ENCODE measurements at regions not wholly inside any gene's neighbourhood (a gene's known extent, or its start where the extent isn't known, plus 50 kb on each side); places are given as distances from the start of the nearest gene placed in this dataset.

DNA sequence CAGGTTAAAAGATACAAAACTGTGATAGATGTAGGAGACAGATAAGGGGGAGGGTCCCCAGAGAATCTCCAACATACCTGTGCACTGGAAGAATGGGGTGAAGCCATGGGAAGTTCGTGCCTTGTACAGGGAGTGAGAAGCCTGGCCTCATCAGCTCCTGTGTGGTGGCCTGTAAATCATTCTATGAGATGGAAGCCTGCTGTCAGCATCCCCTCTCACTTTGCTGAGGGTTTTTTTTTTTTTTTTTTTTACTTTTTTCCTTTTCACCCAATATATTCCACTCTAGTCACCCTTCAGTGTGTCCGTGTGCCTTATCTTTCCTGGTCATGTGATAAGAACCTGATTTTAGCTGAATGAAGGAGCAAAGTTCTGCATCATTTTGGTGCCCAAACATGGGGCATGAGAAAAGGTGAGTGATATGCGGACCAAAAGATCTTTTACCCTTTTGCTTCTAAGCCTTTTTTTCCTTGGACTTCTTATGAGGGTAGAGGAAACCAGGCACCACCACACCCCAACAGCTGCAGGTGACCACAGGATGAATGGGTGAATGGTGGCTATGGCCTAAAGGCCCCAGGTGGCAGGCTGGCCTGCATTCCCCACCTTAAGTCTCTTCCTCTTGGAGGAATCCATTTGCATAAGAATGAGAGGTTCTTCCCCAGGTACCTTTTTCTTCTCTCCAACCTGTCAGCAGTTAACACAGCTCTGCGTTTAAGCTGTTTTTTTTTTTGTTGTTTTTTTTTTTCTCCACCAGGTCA, 1345.0 kb downstream of the NSUN3 start:
- Histone ChIP-seq H3K27ac (no peak overlapping the region), H3K4me3 (no peak overlapping the region)
- DNase-seq (ENCODE audit: low spot score), result no peak
- TF ChIP-seq, protein P1, sequence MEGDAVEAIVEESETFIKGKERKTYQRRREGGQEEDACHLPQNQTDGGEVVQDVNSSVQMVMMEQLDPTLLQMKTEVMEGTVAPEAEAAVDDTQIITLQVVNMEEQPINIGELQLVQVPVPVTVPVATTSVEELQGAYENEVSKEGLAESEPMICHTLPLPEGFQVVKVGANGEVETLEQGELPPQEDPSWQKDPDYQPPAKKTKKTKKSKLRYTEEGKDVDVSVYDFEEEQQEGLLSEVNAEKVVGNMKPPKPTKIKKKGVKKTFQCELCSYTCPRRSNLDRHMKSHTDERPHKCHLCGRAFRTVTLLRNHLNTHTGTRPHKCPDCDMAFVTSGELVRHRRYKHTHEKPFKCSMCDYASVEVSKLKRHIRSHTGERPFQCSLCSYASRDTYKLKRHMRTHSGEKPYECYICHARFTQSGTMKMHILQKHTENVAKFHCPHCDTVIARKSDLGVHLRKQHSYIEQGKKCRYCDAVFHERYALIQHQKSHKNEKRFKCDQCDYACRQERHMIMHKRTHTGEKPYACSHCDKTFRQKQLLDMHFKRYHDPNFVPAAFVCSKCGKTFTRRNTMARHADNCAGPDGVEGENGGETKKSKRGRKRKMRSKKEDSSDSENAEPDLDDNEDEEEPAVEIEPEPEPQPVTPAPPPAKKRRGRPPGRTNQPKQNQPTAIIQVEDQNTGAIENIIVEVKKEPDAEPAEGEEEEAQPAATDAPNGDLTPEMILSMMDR (IDR thresholded peaks at IDR 0.05), result no peak

DNA sequence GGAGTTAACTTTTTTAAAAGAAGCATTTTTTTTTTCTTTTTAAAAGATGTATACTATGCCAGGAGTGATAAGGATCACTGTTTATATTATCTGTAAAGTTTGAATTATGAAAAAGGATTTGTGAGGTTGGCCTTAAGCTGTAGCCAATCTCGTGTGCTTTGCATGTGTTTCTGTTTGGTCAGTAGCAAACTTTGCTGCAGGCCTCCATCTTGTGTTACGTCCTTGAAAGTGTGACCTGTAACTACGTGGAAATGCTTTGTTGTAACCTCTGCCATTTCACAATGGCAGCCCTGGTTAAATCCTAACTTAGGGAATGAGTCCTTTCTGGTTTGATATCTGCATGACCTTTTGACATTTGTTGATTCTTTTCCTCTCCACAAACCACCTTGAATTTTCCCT, 1345.6 kb downstream of the NSUN3 start:
- Histone ChIP-seq H3K27ac (no peak overlapping the region), H3K4me3 (no peak overlapping the region)
- TF ChIP-seq, protein P1 (IDR thresholded peaks at IDR 0.05), result no peak
- no peak for DNase-seq (ENCODE audit: low spot score)

DNA sequence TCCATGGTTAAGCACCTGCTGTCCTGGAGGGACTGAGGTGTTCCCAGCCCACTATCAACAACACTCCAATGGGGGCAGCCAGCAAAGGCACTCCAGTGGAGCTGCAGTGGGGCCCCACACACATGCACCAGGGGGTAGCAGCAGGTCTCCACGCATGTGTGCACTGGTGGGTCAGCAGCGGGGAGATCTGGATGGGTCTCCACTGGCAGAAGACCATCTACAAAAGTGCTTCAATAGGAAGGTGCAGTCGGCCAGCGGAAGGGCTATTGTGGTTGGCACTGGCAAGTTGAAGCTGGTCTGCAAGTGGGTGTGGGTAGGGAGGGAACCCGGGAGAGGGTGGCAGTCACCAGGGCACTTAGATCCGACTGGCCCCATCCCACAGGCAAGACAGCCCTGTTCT, 1355.4 kb downstream of the NSUN3 start:
- no peak overlapping the region for H3K4me3 ChIP-seq
- TF ChIP-seq, protein P1 (IDR thresholded peaks at IDR 0.05), result no peak
- no peak overlapping the region for H3K27ac ChIP-seq
- no peak for DNase-seq (ENCODE audit: low spot score)

DNA sequence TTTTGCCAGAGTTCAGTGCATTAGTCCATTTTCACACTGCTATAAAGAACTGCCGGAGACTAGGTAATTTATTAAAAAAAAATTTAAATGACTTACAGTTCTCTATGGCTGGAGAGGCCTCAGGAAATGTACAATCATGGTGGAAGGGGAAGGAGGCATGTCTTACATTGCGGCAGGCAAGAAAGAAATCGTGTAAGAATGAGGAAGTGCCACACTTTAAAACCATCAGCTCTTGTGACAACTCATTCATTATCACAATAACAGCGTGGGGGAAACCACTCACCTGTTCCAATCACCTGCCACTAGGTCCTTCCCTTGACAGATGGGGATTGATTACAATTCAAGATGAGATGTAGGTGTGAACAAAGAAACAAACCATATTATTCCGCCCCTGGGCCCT, 1361.4 kb downstream of the NSUN3 start:
- Histone ChIP-seq H3K27ac (no peak overlapping the region), H3K4me3 (no peak overlapping the region)
- TF ChIP-seq, protein P1 (IDR thresholded peaks at IDR 0.05), result no peak
- DNase-seq (ENCODE audit: low spot score), result no peak

DNA sequence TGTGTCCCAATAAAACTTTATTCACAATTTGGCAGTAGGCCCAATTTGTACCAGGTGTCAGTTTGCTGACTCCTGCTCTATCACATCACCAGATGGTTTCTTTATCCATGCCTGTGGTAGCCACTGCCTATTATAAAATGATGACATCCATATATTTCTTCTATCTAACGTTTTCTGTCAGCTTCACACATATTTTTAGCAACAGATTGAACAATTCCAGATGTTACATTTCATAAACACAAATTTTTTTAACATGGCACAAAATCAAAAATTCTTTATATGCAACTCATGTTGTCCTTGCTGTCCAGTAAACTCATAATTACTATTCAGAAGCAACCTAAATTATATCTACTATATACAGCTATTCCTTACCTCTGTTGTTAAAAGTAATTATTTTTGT, 1371.6 kb downstream of the NSUN3 start:
- H3K27ac ChIP-seq, result no peak overlapping the region
- TF ChIP-seq, protein P1 (IDR thresholded peaks at IDR 0.05), result no peak
- no peak for DNase-seq (ENCODE audit: low spot score)
- no peak overlapping the region for H3K4me3 ChIP-seq

DNA sequence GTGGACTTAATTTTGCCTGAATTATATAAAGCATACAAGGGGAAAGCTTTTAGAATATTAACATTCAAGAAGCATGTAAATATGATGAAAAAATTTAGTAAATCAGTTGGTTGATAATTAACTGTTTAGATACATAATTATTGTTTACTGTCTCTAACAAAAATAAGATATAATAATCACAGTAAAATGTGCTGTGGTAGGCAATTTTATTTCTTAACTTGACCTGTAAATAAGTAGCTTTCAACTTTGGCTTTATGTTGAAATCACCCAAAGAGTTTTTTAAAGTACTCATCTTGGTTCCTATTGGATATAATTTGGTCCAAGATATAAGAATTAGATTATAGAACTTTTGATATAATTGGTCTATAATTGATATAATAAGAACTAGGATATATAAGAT, 1374.5 kb downstream of the NSUN3 start:
- no peak overlapping the region for H3K27ac ChIP-seq
- no peak for DNase-seq (ENCODE audit: low spot score)
- TF ChIP-seq, protein P1 (IDR thresholded peaks at IDR 0.05), result no peak
- H3K4me3 ChIP-seq, result no peak overlapping the region

DNA sequence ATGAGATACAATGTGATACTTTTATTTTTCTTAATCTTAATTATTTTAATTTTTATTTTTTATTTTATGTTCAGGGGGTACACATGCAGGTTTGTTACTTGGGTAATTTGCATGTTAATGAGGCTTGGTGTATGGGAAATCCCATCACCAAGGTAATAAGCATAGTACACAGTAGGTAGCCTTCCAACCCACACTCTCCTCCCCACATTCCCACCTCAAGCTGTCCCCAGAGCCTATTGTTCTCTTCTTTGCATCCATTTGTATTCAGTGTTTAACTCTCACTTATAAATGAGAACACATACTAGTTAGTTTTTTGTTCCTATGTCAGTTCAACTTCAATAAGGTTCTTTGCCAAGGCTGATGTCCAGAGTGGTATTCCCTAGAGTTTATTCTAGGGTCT, 1375.4 kb downstream of the NSUN3 start:
- H3K27ac ChIP-seq, result no peak overlapping the region
- TF ChIP-seq, protein P1 (IDR thresholded peaks at IDR 0.05), result no peak
- no peak overlapping the region for H3K4me3 ChIP-seq
- DNase-seq (ENCODE audit: low spot score), result no peak

Measured in coronary artery (tissue), 2 donors.